HG03045 (cell line): ENCODE measurements at regions not wholly inside any gene's neighbourhood (a gene's known extent, or its start where the extent isn't known, plus 50 kb on each side); places are given as distances from the start of the nearest gene placed in this dataset.
"Not testable (repeated sequence)": the region's sequence is repeated elsewhere in the genome, so short reads cannot be mapped to it uniquely, and the experiment has no call there.

Experiments used
- ATAC-seq: cut with Tn5 transposase; IDR thresholded peaks from one replicate; pipeline ENCODE4 v1.9.1; 2021; ENCODE audit warnings: mild to moderate bottlenecking, moderate library complexity; ENCODE audit not compliant: unreplicated experiment

DNA sequence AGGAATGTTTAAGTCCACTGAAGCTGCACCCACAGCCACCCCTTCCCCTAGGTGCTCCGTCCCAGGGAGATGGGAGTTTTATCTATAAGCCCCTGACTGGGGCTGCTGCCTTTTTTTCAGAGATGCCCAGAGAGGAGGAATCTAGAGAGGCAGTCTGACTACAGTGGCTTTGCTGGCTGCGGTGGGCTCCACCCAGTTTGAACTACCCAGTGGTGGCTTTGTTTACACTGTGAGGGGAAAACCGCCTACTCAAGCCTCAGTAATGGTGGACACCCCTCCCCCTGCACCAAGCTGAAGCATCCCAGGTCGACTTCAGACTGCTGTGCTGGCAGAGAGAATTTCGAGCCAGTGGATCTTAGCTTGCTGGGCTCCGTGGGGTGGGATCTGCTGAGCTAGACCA is 298.0 kb downstream of the PLK2 start:
- not testable (repeated sequence) for ATAC-seq

GRCh38 chr5:58156973-58157701 is 302.7 kb downstream of the PLK2 start:
- no peak for ATAC-seq

DNA sequence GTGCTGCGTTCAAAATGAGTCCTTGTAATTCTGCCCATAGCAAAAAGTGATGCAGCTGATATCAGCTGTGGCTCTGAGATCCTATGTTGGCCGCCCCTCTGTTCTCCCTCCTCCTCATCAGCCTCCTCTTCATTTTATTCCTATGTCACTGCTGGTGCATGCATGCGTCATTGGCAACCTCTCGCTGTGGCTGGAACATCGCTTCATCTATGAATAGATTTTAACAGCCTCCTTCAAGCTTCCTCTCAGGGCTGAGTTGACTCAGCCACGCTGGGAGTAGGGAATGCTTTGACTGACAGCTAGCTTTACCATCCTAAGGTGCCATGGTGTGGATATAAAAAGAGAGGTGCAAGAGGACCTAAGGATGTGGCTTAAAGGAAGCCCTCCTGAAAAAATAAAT is 303.5 kb downstream of the PLK2 start:
- no peak for ATAC-seq

DNA sequence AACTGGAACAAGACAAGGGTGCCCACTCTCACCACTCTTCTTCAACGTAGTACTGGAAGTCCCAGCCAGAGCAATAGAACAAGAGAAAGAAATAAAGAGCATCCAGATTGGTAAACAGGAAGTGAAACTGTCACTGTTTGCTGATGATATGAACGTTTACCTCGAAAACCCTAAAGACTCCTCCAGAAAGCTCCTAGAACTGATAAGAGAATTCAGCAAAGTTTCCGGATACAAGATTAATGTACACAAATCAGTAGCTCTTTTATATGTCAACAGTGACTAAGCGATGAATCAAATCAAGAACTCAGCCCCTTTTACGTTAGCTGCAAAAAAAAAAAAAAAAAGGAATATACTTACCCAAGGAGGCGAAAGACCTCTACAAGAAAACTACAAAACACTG is 306.6 kb downstream of the PLK2 start:
- no peak for ATAC-seq

DNA sequence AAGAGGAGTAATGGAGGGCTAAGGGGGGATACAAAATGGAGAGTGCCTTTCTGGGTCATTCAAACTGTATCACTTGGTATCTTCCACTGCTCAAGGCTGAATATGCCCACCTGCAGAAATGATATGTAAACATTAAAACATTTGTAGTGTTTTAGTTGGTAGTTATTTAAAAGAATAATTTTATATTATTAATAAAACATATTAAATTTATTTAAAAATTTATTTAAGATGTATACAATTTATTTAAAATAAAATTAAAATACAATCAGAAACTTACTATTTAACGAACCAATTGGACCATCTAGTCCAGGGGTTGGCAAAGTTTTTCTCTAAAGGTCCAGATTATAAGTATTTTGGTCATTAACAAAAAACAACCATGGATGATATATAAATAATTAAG is 308.5 kb downstream of the PLK2 start:
- no peak for ATAC-seq

- no peak for ATAC-seq
These were observed 309.0 kb downstream of the PLK2 start for GRCh38 chr5:58150926-58151325.

DNA sequence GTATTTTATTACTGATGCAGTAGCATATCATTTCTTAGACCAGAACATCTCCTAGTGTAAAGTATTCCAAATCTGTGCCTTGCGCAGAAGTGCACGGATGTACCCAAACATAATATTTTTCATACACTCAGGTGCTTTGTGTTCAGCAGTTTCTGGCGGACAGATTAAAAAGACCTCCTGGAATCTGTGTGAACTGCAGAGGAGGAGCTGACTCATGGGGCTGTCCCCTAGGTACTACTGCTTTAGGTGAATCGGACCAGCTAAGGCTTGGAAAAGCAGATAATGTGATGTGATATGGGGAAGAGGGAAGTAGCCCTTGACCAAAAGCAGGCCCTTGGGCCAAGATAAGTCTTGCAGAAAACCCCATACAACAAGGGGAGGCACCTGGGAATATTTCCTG is 310.1 kb downstream of the PLK2 start:
- ATAC-seq = no peak

- ATAC-seq = no peak
These were observed 310.5 kb downstream of the PLK2 start for GRCh38 chr5:58149345-58149744.

DNA sequence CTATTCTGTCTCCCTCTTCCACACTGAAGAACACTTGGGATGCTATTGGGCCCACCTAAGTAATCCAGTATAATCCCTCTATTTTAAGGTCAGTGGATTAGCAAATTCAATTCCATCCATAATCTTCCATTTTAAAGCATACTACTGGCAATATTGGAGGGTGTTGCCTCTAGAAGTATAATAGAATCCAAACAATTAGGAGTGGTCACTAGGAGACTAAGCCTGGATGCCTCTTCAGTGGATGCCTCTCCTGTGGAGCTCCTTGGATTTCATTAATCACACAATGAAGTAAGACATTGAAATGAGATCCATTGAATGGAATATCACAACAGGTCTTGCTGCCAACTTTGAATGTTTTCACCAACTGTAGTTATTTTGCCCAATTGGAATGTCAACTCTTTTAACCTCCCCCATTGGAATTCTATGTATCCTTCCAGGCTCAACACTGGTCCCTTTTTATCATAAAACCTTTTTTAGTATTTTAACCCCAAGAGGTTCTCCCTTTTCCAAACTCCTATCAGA is 311.6 kb downstream of the PLK2 start:
- no peak for ATAC-seq

GRCh38 chr5:58145397-58145934 is 314.4 kb downstream of the PLK2 start:
- ATAC-seq = no peak

DNA sequence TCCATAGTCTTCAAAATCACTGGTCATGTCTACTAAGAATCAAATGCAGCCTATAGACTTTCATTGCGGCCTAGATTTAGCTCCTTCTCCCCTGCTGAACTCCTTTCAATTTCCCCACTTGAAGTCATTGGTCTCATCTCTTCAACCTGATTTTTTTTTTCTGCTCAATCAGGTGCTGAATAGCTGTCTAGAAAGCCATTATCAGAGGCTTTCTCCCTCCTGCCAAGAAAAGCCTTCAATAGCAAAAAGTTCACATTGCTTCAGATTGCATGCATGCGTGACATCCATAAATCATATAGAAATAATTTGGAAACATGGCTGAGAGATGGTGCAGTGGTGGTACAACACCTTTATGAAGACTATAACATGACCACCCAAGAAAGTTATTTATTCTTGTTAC is 316.2 kb downstream of the PLK2 start:
- ATAC-seq = no peak

DNA sequence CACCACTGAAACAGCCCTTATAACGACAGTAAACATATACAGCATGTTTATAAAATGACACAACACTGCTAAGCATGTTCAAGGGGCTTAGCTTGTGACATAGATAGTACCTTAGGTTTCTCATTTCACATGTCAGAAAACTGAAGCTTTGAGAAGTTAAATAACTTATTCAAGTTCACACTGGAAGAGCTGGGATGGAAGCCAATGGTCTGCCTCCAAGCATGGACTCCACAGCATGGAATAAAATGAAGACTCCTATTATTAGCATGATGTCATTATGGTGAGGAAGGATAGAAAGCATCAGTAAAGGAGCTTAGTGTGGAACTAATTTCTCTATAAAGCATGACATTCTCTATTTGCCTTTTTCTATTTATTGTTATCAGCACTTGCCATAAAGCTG is 316.7 kb downstream of the PLK2 start:
- ATAC-seq = no peak

DNA sequence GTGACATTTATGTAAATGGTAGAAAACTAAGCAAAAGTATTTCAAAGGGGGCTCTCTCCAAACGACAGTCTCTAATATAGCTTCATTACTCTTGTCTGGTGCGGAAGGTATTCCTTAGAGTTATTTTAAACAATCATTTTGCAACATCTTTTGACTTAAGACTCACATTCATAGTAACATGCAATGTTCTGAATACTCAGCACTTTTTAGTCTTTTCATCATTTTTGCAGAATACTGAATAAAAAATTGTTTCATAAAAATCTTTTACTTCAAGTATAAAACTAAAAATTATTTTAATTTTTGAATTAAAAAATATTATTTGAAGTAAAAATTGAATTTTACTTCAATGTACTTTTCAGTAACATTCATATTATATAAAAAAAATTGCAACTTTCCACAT is 321.1 kb downstream of the PLK2 start:
- ATAC-seq = no peak

GRCh38 chr5:58136406-58136805 is 323.5 kb downstream of the PLK2 start:
- no peak for ATAC-seq

DNA sequence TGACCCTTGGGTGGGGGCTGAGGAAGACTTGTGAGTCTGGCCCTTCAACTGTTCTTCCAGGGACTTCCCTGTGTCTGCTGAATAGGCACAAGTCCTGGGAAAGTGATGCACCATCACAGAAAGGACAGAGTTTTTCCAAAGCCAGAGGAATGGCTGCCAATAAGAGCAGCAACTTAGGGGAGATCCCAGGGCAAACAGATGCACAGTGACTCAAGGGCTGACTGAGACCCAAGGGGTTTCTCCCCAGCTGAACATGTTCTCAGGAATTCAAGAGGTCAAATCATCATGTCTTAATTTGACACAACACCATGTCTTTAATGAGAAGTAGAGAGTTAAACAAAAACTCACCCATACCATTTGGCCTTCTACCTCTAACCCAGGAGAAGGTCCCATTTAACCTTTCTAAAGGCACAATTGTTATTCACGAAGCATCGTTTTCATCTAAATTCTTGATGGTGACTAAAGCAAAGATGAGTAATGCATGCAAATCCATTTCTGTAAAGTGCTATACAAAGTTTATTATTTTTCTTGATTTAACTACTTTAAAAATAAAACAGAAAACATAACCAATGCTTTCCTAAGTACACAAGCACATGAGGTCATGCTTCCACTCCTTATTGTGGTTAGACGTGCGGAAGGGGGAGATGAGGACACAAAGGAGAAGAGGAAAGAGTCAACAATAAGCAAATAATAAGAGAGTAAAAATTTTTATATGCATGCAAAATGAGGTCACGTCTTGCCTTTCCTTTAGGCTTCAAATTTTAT is 324.1 kb downstream of the PLK2 start:
- no peak for ATAC-seq

DNA sequence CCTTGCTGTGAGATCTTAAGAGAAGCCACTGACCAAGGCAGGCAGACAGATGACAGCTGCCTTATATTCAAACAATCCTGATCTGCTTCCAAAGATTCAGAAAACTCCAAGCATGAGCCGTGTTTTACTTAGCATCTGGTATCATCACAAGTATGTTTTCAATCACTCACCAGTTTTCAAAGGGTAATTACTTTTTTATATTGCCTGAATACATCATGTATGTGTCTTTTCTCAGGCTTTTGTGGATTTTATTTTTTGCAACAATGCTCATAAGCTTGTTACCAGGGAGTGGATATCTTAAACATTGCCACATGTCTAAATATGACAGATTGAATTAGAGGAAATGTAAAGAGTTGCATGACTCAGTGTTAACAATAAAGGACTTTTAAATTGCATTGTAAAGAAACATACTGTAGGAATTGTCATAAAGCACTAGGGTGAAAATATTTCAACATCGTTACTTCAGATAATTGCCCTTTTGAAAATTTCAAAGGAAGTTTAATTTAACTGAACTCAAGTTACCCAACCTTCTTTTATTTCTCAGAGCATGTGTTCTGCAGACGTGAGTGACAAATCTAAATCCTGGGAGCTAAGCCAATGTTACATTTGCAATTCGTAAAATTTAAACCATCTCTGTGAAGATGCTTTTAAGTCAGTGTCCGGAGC is 326.1 kb downstream of the PLK2 start:
- ATAC-seq = no peak

- no peak for ATAC-seq
These were observed 326.7 kb downstream of the PLK2 start for GRCh38 chr5:58133216-58133615.

DNA sequence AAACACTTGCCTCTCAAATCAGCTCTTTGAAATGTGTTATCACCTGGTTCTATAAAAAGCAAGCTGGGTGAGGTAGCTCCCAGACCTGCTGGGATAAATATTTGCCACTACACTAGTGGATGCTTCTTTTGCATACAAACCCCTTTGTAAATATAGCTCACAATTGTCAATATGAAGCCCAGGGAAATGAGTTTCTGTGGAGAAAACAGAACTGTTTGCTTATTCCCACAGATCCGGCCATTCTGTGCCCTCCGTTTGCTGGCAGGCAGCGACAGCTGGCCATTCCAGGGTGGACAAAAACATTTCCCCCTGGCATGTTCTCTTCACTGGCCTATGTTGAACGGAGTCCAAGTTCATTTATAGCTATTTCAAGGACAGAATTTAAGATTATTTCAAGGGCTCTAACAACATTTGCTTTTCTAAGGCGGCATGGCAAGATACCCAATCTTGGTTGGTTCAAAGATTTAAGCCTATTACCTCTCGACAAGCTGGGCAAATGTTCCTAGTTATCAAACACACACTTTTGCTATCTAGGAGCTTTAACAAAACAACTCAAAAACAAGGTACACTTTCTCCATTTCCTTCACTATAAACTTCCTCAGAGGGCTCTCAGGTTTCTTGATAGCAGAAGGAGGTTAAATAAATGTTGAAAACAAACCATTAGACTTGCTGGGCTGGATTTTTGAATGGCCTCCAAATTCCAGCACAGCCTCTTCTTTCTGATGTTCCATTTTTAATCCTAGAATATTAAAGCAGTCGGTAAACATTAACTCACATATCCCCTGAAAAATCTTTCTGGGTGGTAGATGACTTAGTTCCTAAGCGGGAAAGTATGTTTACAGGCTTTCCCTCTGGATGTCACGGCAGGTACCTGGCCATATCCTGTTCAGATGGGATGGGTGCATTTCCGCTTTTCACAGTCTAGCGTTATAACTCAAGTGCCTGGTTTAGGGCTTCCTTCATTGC is 332.3 kb downstream of the PLK2 start:
- no peak for ATAC-seq

- ATAC-seq = no peak
These were observed 336.4 kb downstream of the PLK2 start for GRCh38 chr5:58123501-58123900.

DNA sequence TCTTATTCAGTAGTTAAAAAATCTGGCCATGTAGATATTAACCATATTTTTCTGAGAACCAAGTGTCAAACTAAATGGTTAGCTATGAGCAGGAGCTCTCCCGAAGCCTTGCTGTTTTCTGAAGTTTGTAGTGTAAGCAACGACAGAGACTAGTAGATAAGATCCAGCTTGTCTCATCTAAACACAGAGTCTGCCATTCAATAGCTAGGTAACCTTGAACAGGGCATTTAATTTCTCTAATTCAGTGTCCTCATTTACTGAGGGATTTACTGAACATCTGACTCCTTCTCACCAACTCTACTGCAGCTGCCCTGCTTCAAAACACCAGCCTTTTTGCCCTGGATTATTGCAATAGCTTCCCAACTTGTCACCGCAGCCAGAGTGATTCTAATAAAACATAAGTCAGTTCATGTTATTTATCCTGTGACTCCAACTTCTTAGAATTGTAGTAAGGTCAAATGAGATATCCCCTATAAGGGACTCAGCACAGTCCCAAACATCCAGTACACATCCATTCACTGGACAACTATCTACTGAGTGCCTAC is 337.0 kb downstream of the PLK2 start:
- ATAC-seq = no peak
